ENCODE measurements at regions not wholly inside any gene's neighbourhood (a gene's known extent, or its start where the extent isn't known, plus 50 kb on each side); places are given as distances from the start of the nearest gene placed in this dataset.

DNA sequence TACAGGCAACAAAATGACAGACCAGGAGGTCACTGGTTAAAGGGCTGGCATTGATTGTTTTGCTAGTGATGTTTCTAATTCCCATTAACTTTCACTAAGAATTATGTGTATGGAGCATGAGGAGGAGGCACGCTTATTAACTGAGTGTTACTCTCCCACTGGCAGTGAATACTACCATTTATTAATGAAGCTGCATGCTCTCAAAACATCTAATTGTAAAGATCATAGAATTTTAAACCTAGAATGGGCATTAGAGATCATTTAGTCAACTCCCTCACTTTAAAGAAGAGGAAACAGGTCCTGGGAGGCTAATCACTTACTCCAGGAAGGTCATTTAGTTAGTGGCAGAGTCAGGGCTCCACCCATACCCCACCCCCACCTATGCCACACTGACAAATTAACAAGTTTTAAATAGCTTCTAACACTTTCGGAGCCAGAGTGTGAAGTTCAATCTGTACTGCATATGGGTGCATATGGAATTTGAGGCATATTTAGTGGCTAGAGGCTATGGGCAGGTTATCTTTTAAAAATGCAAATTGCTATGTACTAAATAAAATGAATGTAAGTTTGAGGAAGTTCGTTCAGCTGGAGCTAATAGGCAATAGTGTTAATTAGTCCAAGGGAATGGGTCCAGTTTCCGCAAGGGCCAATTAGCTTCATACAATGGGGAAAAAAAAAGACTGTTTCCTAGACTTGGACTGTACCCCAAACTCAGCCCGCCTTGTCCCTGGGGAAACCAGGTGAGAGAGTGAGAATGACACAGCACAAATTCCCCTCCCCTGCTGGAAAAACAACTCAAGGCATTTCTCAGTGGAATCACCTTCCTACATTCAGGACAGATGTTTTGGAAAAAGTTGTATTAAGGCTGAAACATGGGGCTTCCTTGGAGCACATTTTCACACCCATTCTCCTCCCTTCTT, 178.8 kb downstream of the ICOS start:
- Histone ChIP-seq H3K27me3 (no peaks in the 10 kb centered on the region), H3K36me3 (no peaks in the 10 kb centered on the region), H3K9me3 (no peaks in the 10 kb centered on the region), H3K4me3 (no peak overlapping the region), H3K4me1 (peaks cover 5 to 6% of the 10 kb centered on the region in 2 donors), H3K27ac (no peak overlapping the region)
- TF ChIP-seq, protein P1, sequence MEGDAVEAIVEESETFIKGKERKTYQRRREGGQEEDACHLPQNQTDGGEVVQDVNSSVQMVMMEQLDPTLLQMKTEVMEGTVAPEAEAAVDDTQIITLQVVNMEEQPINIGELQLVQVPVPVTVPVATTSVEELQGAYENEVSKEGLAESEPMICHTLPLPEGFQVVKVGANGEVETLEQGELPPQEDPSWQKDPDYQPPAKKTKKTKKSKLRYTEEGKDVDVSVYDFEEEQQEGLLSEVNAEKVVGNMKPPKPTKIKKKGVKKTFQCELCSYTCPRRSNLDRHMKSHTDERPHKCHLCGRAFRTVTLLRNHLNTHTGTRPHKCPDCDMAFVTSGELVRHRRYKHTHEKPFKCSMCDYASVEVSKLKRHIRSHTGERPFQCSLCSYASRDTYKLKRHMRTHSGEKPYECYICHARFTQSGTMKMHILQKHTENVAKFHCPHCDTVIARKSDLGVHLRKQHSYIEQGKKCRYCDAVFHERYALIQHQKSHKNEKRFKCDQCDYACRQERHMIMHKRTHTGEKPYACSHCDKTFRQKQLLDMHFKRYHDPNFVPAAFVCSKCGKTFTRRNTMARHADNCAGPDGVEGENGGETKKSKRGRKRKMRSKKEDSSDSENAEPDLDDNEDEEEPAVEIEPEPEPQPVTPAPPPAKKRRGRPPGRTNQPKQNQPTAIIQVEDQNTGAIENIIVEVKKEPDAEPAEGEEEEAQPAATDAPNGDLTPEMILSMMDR (IDR thresholded peaks at IDR 0.05), result no peak
- no peak for DNase-seq
- ATAC-seq, result no peak
- intact Hi-C loops (cut with DNase I), result no loop called here

DNA sequence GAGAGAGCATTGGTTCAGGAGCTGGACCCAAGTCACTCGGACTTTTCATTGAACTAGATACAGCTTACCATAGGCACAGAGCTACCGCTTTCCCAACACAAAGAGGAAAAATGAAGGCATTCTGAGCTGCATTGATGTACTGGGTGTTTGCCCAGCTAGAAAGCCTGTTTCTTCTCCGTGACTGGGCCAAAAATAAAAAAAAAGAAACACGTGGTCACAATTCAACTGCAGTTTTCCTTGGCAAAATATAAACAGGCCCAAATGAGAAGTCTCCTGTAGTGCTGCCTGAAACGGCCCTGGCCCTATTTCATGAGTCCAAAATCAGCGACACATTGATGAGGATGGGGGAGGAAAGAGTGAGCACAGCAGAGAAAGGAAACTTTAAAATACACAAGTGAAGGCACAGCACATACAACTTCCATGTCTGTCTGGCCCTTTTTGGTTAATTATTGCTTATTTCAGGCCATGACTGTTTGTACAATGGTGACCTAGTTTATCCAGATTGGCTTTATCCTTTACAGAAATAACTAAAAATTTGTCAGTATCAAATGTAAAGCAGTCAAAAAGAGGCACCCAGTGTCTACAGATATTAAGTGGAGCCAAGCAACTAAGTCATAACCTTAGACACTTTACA, 179.7 kb downstream of the ICOS start:
- peak in 2 of 4 donors; percentile 76 to 78 for DNase-seq
- ATAC-seq, result peak; percentile 34
- intact Hi-C loops (cut with DNase I), result no loop called here
- Histone ChIP-seq H3K4me1 (no peaks in the 10 kb centered on the region), H3K9me3 (no peaks in the 10 kb centered on the region), H3K36me3 (no peaks in the 10 kb centered on the region), H3K27ac (no peak overlapping the region), H3K27me3 (no peaks in the 10 kb centered on the region), H3K4me3 (no peak overlapping the region)
- TF ChIP-seq, protein P1 (IDR thresholded peaks at IDR 0.05), result no peak

DNA sequence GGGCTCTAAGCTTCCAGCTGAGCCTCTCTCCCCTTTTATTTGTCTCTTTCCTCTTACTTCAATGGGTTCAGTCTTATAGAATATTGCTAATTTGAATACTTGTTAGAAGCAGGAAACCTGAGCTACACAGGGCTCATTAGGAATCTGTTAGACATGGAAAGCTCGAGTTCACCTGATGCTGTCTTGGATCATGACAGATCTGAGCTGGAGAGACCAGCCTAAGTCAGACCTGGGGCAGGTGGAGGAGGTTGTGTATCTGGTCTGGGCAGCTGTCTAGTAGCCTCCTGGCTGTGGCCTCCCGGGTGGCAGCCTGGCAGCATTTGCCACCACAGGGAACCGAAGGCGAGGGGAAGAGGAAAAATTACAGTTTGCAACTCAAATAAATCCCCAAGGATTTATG, 185.9 kb downstream of the ICOS start:
- intact Hi-C loops (cut with DNase I), result no loop called here
- Histone ChIP-seq H3K4me1 (no peaks in the 10 kb centered on the region), H3K9me3 (no peaks in the 10 kb centered on the region), H3K27ac (no peak overlapping the region), H3K36me3 (no peaks in the 10 kb centered on the region), H3K27me3 (no peaks in the 10 kb centered on the region), H3K4me3 (no peak overlapping the region)
- no peak for ATAC-seq
- DNase-seq, result no peak
- TF ChIP-seq, protein P1 (IDR thresholded peaks at IDR 0.05), result no peak

DNA sequence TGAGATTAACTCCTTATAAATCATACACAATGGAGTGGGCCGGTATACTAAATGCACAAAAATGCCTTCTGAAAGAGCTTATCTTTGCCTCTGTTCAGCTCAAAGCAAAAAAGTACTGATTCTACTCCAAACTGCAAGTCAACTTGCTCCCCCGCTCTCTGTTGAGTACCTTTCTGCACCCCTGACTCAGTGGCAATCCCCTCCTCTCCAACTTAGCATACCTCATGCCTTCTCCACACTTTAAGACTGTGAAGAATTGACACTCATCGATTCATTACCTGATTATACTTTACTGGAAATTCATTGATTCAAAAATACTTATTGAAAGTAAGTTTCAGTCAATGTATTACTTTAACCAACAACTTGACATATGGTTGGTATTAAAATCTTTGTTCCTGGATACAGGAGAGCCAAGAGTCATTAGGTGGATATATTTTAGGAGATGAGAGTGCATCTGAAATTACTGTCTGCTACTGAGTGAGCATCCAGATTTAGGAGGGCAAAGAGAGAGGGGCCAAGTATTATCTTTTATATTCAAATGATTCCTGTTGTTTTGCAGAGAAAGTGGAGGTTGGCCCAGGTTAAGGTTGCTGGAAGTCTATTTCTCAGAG, 187.7 kb downstream of the ICOS start:
- H3K4me1 ChIP-seq, result no peaks in the 10 kb centered on the region
- no peaks in the 10 kb centered on the region for H3K27me3 ChIP-seq
- TF ChIP-seq, protein P1 (IDR thresholded peaks at IDR 0.05), result no peak
- ATAC-seq, result no peak
- no peak for DNase-seq
- H3K9me3 ChIP-seq, result no peaks in the 10 kb centered on the region
- H3K36me3 ChIP-seq, result no peaks in the 10 kb centered on the region
- intact Hi-C loops (cut with DNase I), result no loop called here
- H3K4me3 ChIP-seq, result no peak overlapping the region
- no peak overlapping the region for H3K27ac ChIP-seq

DNA sequence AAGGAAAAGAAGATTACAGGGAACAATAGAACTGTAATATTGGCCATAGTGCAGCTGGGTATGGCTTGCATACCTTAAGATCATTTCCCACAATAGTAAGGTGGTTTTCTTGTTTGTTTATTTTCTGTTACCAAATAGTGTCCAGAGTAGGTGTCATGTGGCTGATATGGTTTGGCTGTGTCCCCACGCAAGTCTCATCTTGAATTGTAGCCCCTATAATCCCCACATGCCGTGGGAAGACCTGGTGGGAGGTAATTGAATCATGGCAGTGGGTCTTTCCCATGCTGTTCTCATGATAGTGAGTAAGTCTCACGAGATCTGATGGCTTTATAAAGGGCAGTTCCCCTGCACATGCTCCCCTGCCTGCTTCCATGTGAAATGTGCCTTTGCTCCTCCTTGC, 190.1 kb downstream of the ICOS start:
- ATAC-seq, result no peak

More for the DNA sequence above, 190.1 kb downstream of the ICOS start:
- H3K27ac ChIP-seq, result no peak overlapping the region
- H3K4me3 ChIP-seq, result no peak overlapping the region
- intact Hi-C loops (cut with DNase I), result no loop called here
- no peaks in the 10 kb centered on the region for H3K4me1 ChIP-seq
- no peak for DNase-seq
- TF ChIP-seq, protein P1 (IDR thresholded peaks at IDR 0.05), result no peak
- no peaks in the 10 kb centered on the region for H3K9me3 ChIP-seq
- no peaks in the 10 kb centered on the region for H3K36me3 ChIP-seq
- no peaks in the 10 kb centered on the region for H3K27me3 ChIP-seq
